ENCODE measurements at regions not wholly inside any gene's neighbourhood (a gene's known extent, or its start where the extent isn't known, plus 50 kb on each side); places are given as distances from the start of the nearest gene placed in this dataset.

DNA sequence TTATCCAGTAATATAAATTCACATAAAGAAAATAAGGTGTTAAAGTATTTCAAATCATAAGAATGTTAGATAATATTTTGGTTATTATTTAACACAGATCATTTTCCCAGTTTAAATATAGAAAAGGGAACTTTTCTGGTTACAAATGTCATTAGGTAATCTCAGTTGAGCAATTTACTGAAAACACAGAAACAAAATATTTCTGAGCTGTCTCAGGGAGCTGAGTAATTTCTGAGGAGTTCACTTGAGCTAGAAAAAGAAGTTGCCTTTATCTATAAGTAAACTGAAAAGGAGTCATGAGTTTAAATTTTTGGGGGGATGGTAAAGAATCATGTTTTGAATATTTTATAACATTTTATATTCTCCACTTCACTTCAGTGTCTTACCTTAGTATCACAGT, 855.4 kb upstream of the ARPP21 start:
- no peak for DNase-seq (ENCODE audit: low spot score)

DNA sequence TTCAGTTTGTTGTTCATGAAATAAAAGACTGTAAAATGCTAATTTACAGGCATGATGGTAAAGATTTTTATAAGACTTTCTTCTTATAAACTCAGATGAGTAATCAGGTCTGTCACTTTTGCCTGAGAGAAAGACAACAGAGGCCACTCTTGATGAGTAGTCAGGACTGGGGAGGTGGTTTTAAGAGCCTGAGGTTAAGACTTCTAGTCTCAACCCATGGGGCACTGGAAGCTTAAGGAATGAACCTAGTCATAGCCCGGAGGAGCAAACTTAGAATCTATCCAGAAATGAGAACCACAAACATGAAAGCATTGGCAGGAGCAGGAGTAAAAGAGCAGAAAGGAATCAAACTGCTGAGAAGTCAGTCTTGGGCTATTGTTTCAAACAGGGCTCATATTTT, 846.3 kb upstream of the ARPP21 start:
- no peak for DNase-seq (ENCODE audit: low spot score)

- DNase-seq (ENCODE audit: low spot score) = no peak
These were observed 831.7 kb upstream of the ARPP21 start for GRCh38 chr3:34807611-34808010.

DNA sequence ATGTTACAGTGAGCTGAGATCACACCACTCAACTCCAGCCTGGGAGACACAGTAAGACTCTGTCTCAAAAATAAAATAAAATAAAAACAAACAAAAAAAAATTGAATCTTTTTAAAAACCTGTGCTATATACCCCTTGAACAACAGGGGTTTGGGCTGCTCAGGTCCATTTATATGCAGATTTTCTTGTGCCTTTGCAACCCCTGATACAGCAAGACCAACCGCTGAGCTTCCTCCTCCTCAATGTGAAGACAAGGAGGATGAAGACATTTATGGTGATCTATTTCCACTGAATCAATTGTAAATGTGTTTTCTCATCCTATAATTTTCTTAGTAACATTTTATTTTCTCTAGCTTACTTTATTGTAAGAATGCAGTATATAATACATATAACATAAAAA, 831.0 kb upstream of the ARPP21 start:
- DNase-seq (ENCODE audit: low spot score) = no peak

GRCh38 chr3:34828847-34829246, 810.5 kb upstream of the ARPP21 start:
- no peak for DNase-seq (ENCODE audit: low spot score)

DNA sequence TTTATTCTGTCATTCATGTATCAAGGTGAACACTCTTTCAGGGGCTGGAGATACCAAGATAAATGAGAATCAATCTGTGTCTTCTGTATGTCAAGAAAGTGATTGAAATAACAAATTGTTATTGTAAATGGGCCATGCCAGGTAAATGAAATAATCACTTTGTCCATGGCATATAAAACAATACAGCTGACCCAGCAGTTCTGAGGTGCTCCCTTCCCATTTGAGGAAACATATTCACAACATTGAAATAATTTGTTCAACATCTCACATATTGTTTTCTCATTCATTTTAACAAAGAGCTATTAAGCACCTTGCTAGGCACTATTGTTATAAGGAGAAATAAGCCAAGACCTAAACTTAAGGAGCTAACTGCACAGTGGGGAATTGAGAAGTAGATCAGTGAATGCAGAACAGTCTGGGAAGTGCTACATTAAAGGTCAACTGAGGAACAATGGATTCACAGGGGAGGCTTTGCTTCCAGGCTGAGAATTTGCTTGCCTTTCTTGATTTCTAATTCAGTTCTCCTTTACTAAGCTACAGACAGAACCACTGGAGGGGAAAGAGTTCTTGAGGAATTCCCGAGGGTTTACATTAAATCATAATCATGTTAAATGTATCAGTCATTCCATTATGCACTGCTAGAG, 806.3 kb upstream of the ARPP21 start:
- no peak for DNase-seq (ENCODE audit: low spot score)

GRCh38 chr3:34837848-34838741, 801.2 kb upstream of the ARPP21 start:
- peak; percentile 12 for DNase-seq (ENCODE audit: low spot score)

DNA sequence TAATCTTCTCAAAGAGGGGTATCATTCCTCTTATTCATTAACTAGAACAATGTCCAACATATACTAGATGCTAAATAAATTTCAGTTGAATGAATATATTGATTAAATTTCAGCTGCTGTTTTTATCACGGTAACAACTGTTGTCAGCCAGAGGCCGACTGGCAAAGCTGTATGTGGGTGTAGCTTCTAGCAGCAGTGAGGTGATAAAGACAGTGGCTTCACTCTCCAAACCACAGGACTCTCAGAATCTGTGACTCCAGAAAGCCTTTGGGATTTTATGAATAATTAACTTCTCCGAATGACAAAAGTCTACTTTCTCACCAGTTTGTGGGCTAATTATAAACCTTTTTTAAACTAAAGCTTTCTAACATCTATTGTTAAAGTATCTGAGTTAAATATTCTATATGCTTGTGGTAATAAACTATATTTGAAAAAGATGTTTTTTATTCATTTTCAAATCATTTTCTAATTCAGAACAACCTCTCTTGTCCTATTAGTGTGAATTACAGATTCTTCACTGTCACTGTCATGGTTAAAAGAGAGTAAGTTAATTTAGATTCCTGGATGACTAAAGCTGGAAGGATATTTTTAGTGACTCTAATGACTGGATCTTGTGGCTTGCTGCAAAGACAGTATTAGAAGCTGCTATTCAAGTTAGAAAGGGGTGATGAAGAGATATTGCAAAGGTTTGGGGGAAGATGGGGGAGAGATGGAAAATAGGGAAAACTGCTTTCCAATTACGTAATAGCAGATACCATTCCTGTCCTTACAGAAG, 796.4 kb upstream of the ARPP21 start:
- DNase-seq (ENCODE audit: low spot score) = no peak

DNA sequence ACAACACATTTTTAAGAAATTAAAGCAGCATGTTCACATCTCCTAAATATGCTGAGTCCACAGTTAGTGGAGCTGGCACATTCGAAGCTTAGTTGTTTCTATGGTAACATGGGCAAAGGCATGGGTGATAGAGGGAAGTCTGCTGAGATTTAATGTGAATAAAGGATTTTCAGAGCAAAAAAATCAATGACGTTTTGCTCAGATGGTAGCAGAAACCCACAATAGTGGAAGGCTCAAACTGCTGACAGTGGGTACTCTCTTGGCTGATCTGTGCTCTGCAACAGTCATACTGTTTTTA, 795.1 kb upstream of the ARPP21 start:
- DNase-seq (ENCODE audit: low spot score) = no peak

- no peak for DNase-seq (ENCODE audit: low spot score)
These were observed 788.2 kb upstream of the ARPP21 start for GRCh38 chr3:34851137-34851536.

DNA sequence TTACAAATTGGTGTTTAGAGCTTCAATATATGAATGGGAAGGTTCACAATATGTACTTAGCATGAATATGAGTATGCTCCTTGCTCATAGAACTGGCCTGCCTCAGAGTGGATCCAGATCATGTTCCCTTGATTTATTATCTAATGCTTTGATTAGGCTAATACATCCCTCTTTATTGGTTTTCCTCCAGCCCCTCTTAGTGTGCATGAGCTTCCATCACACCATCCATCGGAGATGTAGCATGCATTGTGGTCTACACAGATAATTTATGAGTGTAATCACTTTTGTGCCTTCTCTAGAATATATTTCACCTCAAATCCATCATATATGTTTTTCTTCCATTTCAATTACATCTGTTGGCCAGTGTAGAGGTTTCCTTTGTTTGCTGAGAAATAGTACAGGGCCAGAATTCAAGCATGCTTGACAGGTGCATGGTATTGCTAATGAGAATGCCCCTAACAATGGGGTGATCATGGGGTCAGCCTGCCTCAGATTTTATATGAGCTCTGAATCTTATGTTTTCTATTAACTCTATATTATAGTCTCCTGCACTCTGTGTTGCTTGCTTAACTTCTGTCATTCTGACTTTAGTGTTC, 786.4 kb upstream of the ARPP21 start:
- no peak for DNase-seq (ENCODE audit: low spot score)

DNA sequence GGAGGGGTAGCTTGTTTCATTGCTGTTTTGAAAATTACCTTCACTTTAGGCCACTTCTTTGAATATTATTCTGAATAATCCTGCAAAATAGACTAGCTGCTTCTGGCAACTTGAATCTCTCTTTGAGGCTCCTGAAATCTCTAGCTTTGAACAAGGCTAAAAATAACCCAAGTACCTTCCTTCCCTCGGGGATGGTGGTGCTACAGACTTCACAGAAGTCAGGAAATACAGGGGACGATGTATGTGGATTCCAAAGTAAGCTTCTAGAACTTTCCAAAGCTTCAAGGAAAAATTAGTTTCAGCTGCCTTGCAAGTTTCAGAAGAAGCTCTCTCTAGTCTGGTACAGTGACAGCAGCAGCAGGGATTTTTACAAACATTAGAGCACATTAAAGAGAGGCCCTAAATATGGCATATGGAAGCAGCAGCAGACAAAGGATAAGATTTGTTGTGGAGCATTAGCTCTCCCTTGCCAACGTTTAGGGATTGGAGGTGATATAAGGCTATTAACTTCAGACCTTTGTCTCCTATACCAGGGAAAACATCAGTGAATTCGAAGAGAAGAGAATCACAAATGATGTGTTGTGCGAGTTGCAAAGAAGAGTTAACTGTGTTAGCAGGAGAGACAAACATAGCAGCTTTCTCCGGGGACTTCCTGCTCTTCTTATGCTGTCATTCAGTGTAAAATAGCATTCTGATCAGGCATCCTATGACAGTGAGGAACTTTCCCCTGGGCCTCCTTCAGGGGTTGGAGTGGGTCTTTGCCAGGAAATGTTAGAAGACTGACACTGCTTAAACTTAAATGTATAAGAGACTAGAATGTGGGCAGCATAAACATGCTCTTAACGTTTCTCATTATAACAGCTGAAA, 783.0 kb upstream of the ARPP21 start:
- DNase-seq (ENCODE audit: low spot score) = peak; percentile 16

- DNase-seq (ENCODE audit: low spot score) = no peak
These were observed 781.2 kb upstream of the ARPP21 start for GRCh38 chr3:34858067-34858660.

DNA sequence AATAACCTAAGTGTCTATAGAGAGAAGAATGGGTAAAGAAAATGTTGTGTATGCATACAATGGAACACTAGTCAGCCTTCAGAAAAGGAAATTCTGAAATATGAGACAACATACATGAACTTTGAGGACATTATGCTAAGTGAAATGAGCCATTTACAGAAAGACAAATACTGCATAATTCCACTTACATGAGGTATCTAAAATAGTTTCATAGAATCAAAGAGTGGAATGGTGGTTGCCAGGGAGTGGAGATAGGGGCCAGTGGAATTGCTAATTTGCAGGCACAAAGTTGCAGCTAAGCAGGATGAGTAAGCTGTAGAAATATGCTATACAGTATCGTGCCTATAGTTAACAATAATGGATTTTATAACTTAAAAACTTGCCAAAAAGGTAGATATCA, 779.6 kb upstream of the ARPP21 start:
- DNase-seq (ENCODE audit: low spot score) = no peak

DNA sequence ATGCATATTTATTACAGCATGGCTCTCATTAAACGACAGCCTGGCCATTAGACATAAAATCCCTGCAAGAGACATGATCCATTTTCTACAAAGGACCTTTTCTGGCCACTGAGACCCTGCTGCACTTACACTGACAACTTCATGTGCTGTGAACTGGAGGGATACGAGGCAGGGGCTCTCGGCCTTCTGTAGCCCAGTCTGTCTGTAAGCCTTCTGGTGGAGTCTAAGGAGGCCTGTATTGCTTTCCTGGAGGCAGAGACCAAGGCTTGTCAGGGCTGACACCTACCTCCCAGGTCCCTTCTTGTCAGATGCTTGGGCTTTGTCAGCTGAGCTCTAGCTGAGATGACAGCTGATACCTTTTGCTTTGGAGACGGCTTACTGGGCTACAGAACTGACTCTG, 776.9 kb upstream of the ARPP21 start:
- no peak for DNase-seq (ENCODE audit: low spot score)

- no peak for DNase-seq (ENCODE audit: low spot score)
These were observed 775.8 kb upstream of the ARPP21 start for GRCh38 chr3:34863485-34863884.

DNA sequence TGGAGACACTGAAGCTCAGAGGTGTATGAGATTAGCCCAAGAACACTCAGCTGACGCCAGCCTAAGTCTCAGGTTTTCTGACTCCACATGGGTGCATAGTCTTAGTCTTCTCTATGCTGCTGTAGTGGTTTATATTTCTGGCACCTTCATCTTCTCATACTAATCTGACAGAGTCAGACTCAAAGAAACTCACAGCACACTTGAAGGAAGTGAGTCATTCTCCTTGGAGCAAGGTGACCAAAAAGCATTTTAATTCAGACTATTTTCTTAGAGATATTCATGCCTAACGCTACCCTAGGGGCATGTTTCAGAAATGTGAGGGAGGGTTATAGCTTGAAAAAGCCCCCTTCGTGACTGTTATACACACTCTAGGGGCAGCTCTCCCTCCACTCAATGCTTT, 775.3 kb upstream of the ARPP21 start:
- peak; percentile 48 for DNase-seq (ENCODE audit: low spot score)

- DNase-seq (ENCODE audit: low spot score) = no peak
These were observed 774.0 kb upstream of the ARPP21 start for GRCh38 chr3:34865346-34865745.

- no peak for DNase-seq (ENCODE audit: low spot score)
These were observed 770.4 kb upstream of the ARPP21 start for GRCh38 chr3:34868935-34869334.

DNA sequence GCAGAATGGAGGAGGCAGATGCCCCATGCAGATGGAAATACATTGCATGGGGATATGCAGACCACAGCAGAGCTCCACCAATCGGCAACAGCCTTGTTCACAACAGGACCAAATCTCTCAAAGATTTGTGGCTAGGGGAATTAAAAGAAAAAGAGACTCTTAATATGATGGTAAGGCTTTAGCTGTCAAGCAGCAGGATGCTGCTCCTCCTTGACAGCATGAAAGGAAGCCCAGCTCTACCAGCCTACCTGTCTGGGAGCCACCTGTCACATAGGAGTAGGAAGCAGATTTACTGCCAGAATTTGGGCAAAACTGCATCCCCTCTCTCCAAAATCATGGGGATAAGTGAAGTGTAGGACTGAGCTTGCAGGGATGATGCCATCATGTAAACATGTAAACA, 769.6 kb upstream of the ARPP21 start:
- no peak for DNase-seq (ENCODE audit: low spot score)

GRCh38 chr3:34872406-34872805, 766.9 kb upstream of the ARPP21 start:
- DNase-seq (ENCODE audit: low spot score) = no peak
